ENCODE measurements at regions not wholly inside any gene's neighbourhood (a gene's known extent, or its start where the extent isn't known, plus 50 kb on each side); places are given as distances from the start of the nearest gene placed in this dataset.

GRCh38 chr2:150752229-150752628 is 264.8 kb upstream of the RND3 start:
- no peak for DNase-seq
- Histone ChIP-seq H3T11ph (ENCODE audit: low read length) (no peak overlapping the region), H3K4ac (ENCODE audit: low read depth, low read length) (no peak overlapping the region), H3K9me3 (ENCODE audit: control insufficient read depth, low read depth, low read length) (no peaks in the 10 kb centered on the region), H3K9ac (ENCODE audit: extremely low read depth, insufficient read length, low read length) (no peak overlapping the region), H2BK15ac (ENCODE audit: low read depth, low read length) (no peak overlapping the region), H2AK5ac (ENCODE audit: insufficient read length, low read length) (no peak overlapping the region), H4K91ac (ENCODE audit: insufficient read length, low read depth, low read length) (no peak overlapping the region), H3K4me2 (ENCODE audit: insufficient read depth, insufficient read length, low read length) (no peak overlapping the region), H3K18ac (ENCODE audit: insufficient read length, low read depth, low read length) (no peak overlapping the region), H3K27ac (ENCODE audit: insufficient read length, low read depth, low read length) (no peak overlapping the region), H2BK12ac (ENCODE audit: insufficient read length, low read depth, low read length) (no peak overlapping the region), H3K56ac (ENCODE audit: insufficient read length, low read depth, low read length) (no peak overlapping the region), H4K20me1 (ENCODE audit: control insufficient read depth, insufficient read depth, insufficient read length) (no peaks in the 10 kb centered on the region), H3K23ac (ENCODE audit: insufficient read length, low read depth, low read length) (no peak overlapping the region), H3K14ac (ENCODE audit: insufficient read depth, low read length) (no peak overlapping the region), H4K8ac (replicated peaks; ENCODE audit: insufficient read length, low read depth, low read length) (no peak overlapping the region), H3K23me2 (ENCODE audit: insufficient read length, low read depth, low read length, poor library complexity, severe bottlenecking) (no peaks in the 10 kb centered on the region), H2BK20ac (ENCODE audit: low read depth, low read length, poor library complexity, severe bottlenecking) (no peak overlapping the region), H2AFZ (ENCODE audit: low read length) (no peak overlapping the region), H2BK5ac (ENCODE audit: insufficient read length, low read length) (no peak overlapping the region), H4K5ac (ENCODE audit: insufficient read length, low read depth, low read length) (no peak overlapping the region), H3K27me3 (ENCODE audit: insufficient read depth, low read length) (no peaks in the 10 kb centered on the region), H3K79me2 (ENCODE audit: insufficient read depth, low read length) (no peaks in the 10 kb centered on the region), H3K4me1 (ENCODE audit: insufficient read depth, low read length) (no peaks in the 10 kb centered on the region; the same call in 1 of the 2 replicates), H3K79me1 (ENCODE audit: insufficient read depth, low read depth, low read length, poor library complexity, severe bottlenecking) (no peaks in the 10 kb centered on the region), H2BK120ac (ENCODE audit: low read depth, low read length, poor library complexity, severe bottlenecking) (no peak overlapping the region)
- no peaks in the 10 kb centered on the region for H3K27me3 Mint-ChIP-seq (ENCODE audit: low read depth)
- peaks cover 0 to 6% of the 10 kb centered on the region in 2 experiments; a peak in 3 of 5 replicates for H3K9me3 Mint-ChIP-seq
- no peak overlapping the region for H3K4me3 Mint-ChIP-seq
- H3K4me1 Mint-ChIP-seq, result peaks cover 20 to 24% of the 10 kb centered on the region in 2 experiments
- H3K36me3 Mint-ChIP-seq (ENCODE audit: insufficient read depth in 1 of 3, low read depth in 3 of 3), result peaks cover 1 to 4% (median 3%) of the 10 kb centered on the region in 3 experiments; a peak in 4 of 7 replicates
- no peak overlapping the region for H3K27ac Mint-ChIP-seq
- no peak for TF ChIP-seq CTCF (conservative IDR thresholded peaks at IDR 0.05)

Data from H9 (cell line).